GM18505 (cell line): ENCODE measurements at regions not wholly inside any gene's neighbourhood (a gene's known extent, or its start where the extent isn't known, plus 50 kb on each side); places are given as distances from the start of the nearest gene placed in this dataset.

Experiments used
- ATAC-seq: cut with Tn5 transposase; IDR thresholded peaks from one replicate; pipeline ENCODE4 v1.9.1; 2021; ENCODE audit not compliant: unreplicated experiment
- POLR2A ChIP-seq: IDR thresholded peaks from 4 replicates; pipeline ENCODE4 v1.6.1; 2011; ENCODE audit warnings: borderline replicate concordance; ENCODE audit not compliant: insufficient read depth, insufficient read length; ENCODE audit errors: extremely low read depth

DNA sequence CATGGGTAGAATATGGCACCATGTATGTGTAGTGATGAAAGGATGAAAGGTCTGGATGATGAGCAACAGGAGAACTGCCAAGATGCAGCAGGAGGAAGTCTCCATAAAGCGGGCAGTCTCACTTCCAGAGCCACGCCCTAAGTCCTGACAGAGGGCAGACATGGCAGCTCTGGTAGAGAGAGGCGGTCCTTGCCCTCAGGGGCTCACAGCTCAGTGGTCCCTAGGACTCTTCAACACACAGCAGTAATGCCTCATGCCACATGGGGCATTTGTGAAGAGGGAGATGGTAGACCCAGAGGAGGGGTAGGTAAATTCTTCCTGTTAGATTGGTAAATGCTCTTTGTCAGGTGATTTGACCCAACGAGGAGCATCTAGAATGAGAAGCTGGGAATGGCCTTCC, 1088.4 kb downstream of the BCL11B start:
- no peak for ATAC-seq
- TF ChIP-seq POLR2A: no peak

DNA sequence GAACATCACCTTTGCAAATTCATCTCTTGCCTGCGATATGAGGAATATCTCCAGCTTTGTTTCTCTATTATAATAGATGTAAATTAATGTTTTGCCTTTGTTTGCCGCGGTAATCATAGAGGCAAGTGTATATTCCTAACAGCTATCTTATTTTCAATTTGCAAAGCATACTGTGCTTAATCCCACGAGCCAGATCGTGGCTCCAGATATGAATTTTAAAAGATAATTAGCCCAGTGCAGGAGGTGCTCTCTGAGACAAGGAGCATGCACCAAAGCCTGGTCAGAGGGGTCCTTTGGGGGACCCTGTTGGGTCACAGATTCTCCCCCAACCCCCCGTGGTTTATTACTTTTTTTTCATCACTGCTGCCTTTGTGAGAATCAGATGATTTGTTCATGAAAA, 1087.5 kb downstream of the BCL11B start:
- no peak for ATAC-seq
- TF ChIP-seq POLR2A: no peak

GRCh38 chr14:98185036-98185435, 1087.0 kb downstream of the BCL11B start:
- no peak for TF ChIP-seq POLR2A
- ATAC-seq: no peak

- no peak for ATAC-seq
- no peak for TF ChIP-seq POLR2A
These were observed 1085.9 kb downstream of the BCL11B start for GRCh38 chr14:98186140-98186539.

GRCh38 chr14:98187281-98187680, 1084.7 kb downstream of the BCL11B start:
- TF ChIP-seq POLR2A: no peak
- ATAC-seq: no peak

- no peak for TF ChIP-seq POLR2A
- ATAC-seq: no peak
These were observed 1082.9 kb downstream of the BCL11B start for GRCh38 chr14:98189062-98189461.

GRCh38 chr14:98189511-98189910, 1082.5 kb downstream of the BCL11B start:
- TF ChIP-seq POLR2A: no peak
- ATAC-seq: no peak

DNA sequence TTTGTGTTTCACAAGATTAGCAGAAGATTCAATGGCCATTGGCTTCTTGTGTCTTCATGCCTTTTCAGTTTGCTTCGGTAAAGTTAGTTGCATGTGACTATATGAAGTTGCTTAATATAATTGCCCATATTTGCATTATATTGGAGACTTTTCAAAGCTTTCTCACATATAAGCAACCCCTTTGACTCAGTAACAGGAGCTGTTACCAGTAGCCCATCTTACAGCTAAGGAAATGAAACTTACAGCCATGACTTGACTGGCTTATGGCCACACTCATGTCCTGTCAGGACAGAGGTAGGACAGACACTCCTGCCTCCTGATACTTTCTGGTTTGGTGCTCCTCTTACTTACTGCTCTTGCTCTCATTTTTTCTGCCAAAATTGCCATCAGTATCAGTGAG, 1082.1 kb downstream of the BCL11B start:
- ATAC-seq: no peak
- no peak for TF ChIP-seq POLR2A

DNA sequence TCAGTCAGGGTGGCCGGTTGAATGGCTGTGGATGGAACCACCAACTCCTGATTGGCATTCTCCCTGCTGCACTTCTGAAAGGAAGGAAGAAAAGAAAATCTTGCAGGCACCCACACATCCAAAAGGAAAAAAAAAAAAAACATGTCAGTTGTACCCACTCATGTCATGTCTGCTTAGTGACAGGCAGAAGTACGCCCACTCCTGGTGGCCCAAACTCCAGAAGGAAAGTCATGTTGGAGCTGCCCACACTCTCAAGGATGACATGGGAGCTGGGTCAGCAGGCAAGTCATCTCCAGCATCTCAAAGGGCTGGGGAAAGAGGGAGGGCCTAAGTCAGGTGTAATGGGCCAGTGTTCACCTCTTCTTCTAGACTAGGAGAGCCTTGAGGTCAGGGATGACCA, 1079.1 kb downstream of the BCL11B start:
- no peak for ATAC-seq
- no peak for TF ChIP-seq POLR2A

GRCh38 chr14:98194821-98195220, 1077.2 kb downstream of the BCL11B start:
- no peak for ATAC-seq
- no peak for TF ChIP-seq POLR2A

DNA sequence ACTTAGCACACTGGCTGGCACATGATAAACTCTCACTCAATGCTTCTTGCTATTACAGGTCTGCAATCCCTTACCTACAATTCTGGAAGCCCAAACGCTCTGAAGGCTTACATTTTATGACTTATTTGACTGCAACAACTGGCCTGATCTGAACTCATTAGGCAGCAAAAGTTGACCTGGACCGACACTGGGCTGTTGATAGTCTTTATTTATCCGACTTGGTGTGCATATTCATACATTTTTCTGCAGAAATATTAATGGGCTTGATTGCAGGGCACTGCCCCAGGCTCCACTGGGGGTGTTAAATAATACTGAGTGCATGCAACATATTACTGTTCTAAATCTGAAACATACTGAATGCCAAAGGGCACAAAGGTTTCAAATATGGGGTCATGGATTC, 1076.7 kb downstream of the BCL11B start:
- no peak for ATAC-seq
- no peak for TF ChIP-seq POLR2A

DNA sequence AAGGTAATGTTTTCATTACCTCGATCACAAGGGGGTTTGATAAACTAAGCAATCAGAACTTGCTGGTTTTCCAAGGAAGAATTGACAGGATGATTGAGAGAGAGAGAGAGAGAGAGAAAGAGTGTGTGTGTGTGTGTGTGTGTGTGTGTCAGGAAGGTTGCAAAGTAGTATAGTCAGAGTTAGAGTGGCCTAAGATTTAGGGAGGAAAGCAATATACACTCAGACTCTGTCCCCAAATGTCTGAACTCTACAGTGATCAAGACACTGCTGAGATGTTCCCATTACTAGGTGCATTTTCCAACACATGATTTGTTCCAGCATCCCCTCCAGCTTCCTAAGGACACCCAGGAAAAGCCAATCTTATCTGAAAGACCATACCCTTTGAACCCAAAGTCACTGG, 1074.1 kb downstream of the BCL11B start:
- TF ChIP-seq POLR2A: no peak
- ATAC-seq: no peak

DNA sequence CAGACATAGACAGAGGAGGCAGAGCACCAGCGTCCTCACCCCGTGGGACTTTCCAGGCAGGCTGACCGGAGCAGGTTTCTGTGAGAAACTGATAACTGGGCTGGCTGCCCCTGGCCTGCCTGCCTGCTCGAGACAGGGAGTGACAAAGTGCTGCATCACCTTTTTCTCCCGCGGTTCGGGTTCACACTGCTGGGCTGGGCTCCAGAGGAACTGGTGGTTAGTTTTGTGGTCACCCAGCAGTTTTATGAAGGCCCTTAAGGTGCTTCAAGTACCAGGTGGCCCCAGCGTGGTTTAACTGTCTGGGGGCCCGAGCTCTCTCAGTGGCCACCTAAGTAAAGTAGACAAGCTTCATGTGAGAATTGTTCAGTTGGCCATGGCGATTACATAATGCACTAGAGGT, 1073.6 kb downstream of the BCL11B start:
- TF ChIP-seq POLR2A: no peak
- no peak for ATAC-seq

GRCh38 chr14:98200601-98201000, 1071.4 kb downstream of the BCL11B start:
- ATAC-seq: no peak

DNA sequence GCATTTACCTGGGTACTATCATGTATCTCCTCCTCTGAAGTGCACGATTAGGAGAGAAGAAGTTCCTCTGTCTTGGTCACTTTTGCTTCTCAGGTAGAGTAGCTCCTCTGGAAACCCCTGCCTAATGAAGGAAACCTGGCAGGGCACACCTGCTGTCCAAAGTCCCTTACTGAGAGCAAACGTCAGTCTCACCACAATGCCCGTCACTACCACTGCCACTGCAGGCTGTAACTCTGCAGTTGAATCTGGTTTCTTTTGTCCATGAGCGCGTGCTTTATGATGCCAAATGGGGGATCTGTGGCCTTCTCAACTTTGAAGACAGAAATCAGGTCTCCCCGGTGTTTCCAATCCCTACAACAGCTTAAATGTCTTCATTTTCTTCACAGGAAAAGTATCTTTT, 1068.6 kb downstream of the BCL11B start:
- no peak for ATAC-seq
- TF ChIP-seq POLR2A: no peak

More at GRCh38 chr14:98200601-98201000, 1071.4 kb downstream of the BCL11B start:
- TF ChIP-seq POLR2A: no peak

DNA sequence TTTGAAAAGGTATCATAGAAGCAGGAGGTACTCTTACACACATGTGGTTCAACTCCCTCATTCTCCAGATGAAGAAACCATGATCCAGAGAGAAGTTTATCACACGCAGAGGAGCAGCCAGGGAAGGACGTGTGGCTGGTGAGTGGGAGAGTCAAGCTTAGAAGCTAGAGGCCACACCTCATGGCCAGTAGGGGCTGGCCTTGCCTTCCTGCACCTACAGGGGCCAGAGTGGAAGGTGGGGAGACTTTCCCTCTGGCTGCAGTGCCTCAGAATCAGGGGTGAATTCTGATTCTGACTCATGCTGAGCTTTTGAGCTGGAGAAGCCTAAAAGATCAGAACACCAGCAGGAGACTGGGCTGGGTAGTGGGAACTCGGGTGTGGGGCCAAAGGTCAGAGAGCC, 1067.9 kb downstream of the BCL11B start:
- TF ChIP-seq POLR2A: no peak
- no peak for ATAC-seq

GRCh38 chr14:98207415-98207814, 1064.6 kb downstream of the BCL11B start:
- ATAC-seq: no peak
- TF ChIP-seq POLR2A: no peak

- no peak for ATAC-seq
- TF ChIP-seq POLR2A: no peak
These were observed 1063.8 kb downstream of the BCL11B start for GRCh38 chr14:98208211-98208611.
